H4 (cell line): ENCODE measurements at regions not wholly inside any gene's neighbourhood (a gene's known extent, or its start where the extent isn't known, plus 50 kb on each side); places are given as distances from the start of the nearest gene placed in this dataset.

Experiments
- DNase-seq: peaks from one replicate; pipeline ENCODE4 v3.0.0-alpha.2; 2015; ENCODE audit warnings: low spot score

DNA sequence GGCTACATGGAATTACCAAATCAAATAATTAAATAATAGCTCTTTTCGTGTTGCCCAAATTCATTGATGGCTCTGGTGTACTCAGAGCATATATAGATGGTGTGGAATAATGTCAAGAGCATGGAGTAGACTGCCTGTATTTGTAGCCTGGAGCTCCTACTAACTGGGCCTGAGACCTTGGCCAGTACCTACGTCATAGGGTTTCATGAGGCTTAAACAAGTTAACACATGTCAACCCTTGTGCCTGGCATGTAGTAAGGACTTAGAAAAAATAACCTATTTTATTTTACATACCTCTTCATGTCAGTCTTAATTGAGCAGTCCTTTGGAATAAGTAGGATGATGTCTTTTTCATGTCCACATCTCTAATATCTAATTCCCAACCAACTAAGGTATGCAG, 223.7 kb upstream of the DPH6 start:
- DNase-seq: no peak

DNA sequence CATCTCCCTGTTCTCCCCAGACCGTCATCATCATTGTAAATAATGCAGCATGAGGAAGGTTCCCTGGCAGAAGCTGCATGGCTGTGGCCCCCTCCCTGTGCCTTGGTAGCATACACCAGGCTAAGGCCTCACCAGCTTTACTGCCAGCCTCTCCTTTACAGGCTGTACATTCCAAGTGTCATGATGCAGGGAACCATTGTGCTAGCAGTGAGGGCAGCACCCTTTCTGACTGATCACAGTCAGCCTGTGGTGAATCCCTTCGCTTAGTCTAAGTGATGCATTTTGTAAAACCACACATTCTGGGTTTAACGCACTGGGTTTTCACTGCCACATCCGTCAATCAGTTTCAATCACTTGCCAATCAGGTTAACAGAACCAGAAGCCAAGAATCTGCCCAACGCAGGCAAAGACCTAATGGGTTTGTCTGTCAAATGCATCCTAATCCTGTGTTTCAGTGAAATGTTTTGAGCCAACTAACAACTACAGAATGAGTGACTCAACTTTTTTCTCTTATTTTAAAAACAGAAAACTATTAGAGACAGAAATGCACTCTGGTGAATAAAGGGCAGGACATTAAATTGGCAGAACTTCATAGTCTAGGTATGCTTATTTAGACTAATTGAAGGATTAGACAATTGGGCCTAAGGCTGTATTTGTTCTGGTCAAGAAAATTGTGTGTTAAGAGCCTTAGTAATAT, 225.9 kb upstream of the DPH6 start:
- no peak for DNase-seq

DNA sequence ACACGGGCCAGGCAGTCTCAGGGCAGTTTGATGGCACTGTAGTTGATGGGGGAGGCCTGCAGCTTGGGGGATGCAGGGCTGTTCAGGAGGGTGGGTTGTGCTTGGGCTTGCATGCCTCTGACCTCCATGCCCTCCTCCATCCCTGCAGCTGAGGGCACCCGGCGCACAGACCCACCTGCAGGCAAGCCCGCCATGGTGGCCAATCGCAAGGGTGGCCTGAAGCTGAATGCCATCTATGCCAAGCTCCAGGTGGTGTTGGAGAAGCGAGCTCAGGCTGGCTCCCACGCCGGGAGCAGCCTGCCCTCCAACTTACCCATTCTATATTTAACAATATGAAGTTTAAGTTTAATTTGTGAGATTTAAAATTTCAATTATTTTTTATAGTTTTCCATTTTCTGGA, 228.7 kb upstream of the DPH6 start:
- no peak for DNase-seq

DNA sequence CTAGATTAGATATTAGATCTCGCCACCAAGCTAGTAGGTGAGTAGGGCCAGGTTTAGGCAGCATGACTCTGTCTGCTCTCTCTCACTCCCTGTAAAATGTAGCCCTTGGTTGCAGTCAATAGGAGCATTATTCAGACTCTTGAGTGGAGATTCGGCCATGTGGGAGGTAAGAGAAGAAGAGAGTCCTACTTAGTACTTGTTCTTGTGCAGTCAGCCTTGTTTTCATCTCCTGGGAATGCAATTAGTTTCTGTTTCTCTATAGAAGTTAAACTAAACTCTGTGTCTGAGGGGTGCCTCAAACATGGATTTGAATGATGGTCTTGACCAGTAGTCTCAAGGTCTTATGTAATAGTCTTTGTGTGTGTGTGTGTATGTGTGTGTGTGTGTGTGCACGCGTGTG, 229.5 kb upstream of the DPH6 start:
- no peak for DNase-seq

DNA sequence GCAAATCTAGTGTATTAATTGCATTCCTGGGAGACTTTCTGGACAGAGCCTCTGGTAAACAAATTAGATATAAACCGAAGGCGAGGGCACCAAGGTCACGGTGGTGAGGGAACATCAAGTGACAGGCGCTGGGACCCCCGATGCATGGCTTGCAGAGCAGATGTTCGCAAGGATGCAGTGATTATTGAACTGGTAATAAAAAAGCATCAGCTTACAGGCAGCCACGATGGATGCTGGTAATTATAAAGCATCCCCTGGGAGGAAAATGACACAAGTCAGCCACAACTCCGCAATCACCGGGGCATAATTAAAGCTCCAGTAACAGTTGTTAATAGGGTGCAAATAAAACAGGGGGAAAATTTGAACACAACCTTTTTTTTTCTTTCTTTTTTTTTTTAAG, 231.1 kb upstream of the DPH6 start:
- no peak for DNase-seq

DNA sequence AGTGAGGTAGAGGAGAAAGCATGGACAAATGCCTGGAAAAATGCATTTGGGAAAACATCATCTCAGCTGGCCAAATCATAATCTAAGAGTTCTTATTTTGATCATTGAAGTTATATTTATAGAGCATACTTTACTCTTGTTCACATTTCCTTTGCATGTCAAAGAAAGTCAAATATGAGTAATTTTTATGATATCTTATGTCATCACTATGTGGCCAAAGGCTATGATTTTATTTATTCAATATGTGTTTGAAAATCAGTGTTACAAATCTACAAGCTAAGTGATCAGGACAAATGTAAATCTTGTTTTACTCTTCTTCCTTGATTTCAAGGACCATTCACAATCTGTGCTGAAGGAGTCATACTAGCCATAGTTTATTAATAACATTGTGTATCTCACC, 237.2 kb upstream of the DPH6 start:
- no peak for DNase-seq

DNA sequence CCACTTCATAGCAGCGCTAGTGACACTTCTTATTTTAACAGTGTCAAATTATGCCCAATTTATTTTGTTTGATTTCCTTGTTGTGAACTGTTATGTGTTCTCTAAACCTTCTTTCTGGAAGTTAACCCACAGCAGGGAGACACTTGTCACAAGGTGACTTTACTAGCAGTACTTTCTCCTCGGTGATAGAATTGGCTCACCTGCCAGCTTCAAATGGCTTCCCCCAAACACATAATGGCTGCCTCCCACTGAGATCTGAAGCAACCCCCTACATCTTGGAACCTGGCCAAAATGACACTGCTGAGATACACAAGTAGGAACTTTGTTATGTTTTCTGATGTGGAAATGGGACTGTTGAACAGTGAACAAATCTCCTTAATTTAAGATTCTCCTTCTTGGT, 238.8 kb upstream of the DPH6 start:
- DNase-seq: no peak

DNA sequence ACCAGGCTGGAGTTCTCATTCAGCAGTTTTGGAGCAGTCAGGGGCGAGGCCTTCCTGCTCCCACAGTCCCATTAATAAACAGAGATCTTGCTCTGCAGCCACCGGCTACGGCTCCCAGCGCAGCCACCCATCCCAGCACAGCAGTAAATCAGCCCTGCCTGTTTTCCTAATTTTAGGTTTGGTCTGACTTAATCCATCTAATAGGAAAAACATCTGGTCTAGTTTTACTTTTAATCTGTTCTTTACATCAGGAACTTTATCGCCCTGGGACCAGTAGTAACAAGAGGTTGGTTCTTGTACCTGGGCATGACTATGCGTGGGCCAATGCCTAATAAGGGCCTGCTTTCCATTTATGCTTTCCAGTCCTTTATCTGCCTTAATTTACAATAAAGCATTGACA, 264.0 kb upstream of the DPH6 start:
- no peak for DNase-seq

DNA sequence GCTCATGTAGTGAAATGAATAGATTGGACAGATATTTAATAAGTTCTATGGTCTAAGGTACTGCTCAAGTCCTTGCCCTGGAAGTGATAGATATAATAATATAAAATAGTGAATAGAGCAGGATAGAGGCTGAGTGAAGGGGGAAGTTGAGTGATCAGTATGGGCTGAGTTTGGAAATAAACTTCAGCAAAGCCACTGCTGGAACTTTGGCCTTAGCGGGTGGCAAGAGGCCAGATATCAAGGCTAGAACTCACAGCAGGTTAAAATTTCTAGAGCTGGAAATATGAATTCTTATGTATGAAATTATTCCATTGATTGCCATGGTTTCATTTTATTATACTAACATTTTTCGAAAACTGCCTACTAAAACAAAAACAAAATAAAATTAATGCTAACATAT, 267.6 kb upstream of the DPH6 start:
- no peak for DNase-seq

DNA sequence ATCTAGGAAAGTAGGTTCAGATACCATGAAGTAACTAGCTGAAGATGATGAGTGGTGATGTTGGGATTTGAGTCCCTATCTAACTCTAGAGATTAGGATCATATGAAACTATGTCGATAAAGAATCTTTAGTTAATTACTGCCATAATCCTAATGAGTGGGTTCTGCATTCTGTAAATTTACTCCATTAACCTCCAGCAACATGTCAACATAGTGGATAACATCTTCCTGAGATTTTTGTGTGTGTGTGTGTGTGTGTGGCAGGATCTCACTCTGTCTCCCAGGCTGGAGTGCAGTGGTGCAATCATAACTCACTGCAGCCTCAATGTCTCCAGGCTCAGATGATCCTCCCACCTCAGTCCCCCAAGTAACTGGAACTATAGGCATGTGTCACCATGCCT, 272.9 kb upstream of the DPH6 start:
- no peak for DNase-seq

DNA sequence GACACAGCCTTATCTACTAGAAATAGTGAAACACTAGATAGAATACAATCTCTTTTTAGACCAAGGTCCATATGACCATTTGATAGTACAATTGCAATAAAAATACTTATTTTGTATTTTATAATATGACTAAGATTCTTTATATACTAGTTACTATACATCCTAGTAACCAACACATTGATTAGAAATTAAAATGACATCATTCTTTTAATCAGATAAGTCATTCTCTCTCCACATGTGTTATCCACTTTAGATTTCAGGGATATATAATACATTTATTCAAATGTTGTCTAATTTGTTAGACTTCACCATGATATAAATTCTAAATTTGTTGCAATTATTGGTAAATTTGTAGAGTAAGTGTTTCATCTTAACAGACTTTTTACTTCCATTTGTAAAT, 276.2 kb upstream of the DPH6 start:
- DNase-seq: no peak

DNA sequence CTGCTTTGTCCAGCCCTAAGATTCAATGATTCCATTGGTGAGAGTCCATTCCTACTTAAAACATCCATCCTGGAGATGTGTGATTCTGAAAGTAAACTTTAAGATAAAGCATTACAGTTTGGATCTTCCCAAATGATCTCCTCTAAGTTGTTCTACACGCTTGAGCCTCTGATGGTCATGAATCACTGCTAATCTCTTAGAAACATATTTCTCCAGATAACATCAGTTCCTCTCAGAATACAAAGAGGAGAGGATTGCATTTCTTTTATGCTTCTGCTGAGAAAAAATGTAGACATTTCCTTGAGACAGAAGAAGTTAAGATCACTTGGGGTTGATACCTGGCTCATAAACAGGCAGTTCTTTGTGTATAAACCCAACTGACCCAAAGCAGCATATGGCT, 281.2 kb upstream of the DPH6 start:
- DNase-seq: no peak

DNA sequence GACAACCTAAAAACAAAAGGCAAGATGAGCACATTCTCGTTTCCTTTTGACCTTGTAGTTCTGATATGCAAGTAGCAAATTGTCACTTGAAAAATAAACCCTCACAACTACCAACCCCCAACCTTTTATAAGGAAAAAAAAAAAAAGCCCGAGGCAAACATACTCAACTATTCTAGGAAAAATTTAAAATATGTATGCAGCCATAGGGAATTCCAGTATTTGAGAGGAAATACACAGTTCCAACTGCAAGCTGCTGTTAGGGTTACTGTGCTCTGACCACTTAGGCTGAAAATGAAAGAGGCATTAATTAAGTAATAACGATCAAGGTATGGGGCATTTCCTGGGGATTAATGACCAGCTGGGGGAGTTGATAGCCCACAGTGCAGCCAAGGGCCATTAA, 281.9 kb upstream of the DPH6 start:
- no peak for DNase-seq

DNA sequence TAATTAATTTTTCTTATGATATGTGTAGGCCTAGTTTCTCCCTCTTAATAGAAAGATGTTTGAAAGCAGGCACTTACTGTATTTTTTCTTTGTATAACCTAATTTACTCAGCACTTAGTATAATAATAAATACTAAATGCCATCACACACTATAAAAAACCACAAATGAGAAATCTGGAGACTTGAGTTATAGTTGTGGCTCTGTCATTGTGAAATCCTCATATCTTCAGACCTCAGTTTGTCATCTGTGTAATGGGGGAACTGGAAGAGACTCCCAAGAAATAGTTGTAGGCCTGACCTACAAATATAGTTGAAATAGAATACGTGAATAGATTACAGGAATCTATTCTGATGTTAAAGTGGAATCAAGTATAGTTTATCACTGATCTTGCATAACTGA, 287.6 kb upstream of the DPH6 start:
- DNase-seq: no peak

DNA sequence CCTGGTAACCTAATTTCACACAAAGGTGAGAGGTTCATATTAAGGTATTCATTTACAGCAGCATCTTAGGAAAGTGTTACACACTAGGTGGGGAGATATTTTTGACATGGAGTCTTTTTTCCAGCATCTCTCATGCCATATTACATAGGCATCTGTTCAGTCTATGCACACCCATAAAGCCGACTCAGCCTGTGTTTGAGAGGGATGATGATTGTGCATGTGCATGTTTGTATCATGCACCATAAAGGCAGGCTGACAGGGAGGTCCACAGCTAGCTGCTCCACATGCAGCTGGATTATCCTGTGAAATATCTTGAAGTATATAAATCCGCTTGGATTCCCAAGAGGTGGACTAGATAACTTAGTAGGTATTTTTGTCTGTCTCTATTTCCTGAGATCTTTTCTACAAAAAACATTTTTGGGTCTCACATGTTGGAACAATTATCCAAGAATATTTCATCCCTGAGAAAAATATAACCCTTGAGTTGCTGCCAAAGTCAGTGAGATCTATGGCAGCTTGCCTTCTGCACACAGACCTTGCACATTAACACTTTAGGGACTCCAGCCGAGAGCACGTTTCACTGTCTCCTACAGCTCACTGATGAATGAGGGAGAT, 288.4 kb upstream of the DPH6 start:
- no peak for DNase-seq

DNA sequence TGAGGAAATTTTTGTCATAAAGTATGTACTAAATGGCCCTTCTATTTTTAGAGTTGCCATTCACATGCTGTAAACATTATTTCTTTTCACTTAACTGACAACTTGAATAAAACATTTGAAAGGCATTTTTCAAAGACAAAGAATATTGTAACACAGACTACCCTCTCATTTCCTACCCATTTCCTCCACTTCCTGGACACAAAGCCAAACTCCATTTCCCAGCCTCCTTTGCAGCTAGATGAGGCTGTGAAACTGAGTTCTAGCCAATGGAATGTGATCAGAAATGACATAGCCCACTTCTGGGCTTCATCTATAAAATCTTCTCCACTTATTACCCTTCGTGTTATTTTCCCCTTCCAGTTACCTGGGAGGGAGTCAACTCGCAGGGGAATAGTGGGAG, 288.9 kb upstream of the DPH6 start:
- DNase-seq: no peak

DNA sequence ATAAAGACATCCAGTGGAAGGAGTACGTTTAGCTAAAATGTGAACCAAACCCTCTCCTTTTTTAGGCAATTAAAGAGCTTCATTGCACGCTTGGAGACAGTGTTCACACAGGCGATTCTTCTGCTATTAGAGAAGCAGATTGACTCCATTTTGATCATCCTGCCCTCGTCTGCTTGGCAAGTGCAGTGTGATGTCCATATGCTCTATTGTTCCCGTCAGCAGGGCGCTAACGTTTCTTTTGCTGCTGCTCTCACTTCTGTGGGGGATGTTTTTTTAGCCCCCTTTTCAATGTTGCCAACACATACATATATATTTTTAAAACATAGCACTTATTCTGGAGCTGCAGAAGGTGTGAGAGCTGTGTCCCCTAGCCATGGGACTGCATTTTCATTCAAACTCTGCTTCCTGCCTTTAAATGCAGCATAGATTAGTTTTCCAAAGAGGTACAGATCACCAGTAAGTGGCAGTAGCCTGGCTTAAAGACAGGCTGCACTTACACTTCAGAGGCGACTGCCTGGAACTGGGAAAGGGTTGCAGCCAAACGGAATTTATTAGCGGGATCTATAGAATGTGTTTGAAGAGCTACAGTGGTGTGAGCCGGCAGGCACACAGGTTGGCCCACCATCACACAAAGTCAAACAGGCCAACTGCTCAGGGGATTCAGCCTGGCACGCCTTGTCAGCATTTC, 292.6 kb upstream of the DPH6 start:
- DNase-seq: no peak

DNA sequence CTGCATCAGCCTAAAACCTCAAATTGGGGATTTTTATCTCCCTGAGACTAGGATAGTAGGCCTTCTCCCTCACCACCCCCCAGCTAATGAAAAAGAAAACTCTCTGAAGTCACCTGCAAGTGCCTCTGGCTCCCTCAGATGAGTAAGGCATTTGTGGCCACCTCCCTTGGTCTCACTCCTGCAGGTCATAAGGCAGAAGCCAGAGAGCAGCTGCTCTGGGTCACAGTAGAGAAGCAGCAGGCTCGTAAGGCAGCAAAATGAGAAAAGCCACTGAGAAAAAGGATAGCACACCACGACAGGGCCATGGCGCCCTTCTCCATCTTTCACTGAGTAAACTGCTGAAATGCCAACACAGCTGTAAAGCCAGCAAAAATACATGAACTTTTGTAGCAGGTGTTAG, 296.7 kb upstream of the DPH6 start:
- DNase-seq: no peak

DNA sequence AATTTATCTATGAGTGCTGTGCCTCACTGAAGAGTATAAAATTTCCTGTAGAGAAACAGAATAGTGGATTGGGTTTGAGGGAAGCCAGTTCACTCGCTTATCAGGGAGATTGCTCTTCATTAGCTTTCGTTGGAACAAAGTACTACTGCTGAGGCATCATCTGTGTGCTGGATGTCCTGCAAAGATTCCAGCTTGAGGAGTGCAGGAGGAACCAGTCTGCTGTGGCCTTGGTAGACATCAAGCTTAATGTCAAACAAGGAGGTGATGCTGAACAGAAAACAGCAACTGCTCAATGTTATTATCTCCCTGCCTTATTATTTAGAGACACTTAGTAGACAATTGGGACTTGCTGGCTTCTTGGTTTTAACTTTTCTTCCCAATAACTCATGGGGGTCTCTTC, 297.5 kb upstream of the DPH6 start:
- DNase-seq: no peak

DNA sequence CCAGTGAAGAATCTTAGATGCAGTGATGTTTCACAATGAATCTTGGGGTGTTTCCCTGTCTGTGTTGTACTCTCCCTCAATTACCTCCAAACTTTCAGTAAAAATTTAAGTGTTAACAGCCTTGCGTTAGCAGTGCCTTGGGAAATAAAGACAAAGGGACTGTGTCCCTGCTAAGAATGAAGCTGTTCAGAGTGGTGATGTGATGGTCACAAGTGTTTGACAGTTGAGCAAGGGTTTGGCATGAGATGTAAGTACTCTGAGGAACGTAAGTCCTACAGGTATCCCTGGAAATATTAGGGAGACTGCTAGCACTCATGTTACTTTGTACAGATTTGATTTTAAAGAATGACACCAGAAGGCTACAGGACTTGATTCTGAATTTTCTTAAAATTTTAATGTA, 304.3 kb upstream of the DPH6 start:
- no peak for DNase-seq

DNA sequence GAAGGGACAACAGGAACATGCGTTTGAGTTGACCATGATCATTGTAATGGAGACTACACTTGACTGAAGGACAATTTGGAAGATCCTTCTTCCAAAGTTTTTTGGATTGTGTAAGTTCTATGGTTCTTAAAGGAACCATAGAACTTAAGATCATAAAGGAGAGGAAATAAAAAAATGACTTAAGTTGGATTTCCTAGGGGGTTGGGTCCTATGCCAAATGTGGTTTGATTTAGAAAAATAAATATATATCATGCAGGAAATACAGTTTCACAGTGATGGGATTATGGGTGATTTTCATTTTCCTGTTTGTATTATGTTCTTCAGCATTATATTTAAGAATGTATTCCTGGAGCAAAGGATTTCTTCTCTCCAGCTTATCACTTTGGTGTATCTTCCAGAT, 305.5 kb upstream of the DPH6 start:
- no peak for DNase-seq

DNA sequence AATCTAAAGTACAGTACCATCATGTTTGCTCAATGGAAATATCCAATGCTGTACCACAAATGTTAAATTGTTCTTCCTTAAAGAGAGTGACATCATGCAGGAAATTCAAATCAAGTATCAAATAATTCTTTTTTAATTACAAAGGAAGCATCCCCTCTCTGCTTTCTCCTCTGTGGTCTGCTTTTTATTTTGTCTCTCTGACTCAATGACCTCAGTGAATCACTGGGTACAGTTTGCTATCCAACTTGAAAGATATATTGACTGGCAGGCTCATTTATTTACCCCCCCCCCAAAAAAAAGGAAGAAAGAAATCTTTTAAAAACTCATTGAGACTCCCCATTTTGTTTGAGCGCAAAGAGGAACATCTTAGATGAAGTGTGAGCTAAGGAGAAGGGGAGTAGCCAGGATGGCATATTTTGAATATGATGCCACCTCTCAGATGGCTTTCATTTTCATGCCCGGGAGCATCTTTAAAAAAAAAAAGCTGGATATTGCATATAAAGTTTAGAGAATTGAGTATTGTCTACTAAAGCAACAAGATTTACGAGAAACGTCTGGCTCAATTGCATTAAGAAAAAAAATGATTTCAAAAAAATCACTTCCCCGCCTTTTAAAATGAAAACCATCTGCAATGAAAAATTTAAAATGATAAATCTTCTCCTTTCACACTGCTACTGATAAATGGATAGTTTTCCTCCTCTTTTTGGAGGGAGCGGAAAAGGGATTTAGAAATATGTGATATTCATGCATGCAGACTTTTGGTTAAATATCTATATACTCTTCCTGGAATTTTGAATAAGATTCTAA, 307.1 kb upstream of the DPH6 start:
- no peak for DNase-seq

DNA sequence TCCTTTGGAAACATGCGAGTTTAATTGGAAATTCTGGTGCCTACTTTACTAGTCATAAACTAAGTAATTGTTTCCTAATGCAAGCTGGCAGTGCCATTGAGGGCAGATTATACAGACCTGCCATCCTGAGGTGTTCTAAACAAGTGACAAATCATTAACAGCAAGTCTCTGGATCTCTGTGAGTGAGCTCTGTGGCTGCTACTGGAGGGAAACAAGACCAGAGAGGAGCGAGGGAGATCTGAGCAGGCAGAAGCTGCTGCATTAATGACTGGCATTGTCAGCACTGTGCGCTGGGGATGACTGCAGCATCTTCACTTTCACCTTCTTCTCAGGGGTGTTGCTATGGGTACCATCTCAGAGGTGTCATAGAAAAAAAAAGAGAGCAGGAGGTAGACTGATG, 308.4 kb upstream of the DPH6 start:
- no peak for DNase-seq
